ENCODE measurements at regions not wholly inside any gene's neighbourhood (a gene's known extent, or its start where the extent isn't known, plus 50 kb on each side); places are given as distances from the start of the nearest gene placed in this dataset.
"Not testable (repeated sequence)": the region's sequence is repeated elsewhere in the genome, so short reads cannot be mapped to it uniquely, and the experiment has no call there.

DNA sequence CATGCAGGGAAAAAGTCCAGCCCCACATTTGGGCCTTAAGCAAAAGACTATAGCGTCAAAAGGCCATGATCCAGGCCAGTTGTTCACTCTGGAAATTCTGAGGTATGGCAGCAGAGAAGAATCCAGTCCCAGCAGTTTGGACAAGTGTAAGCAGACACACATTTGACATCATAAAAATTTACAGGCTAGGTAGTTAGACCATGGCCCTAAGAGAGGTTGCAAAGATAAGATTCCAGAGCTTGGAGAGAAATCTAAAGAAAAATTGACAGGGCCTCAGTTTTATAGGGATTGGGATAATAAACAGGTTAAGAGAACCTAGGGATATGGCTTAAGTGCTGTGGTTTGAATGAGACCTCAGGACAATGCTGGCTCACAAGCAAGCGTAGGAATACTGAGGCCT is 884.4 kb upstream of the SORCS1 start:
- H3K4me3 ChIP-seq (ENCODE audit: low read depth, low read length), result no peak overlapping the region
- TF ChIP-seq, protein P1, sequence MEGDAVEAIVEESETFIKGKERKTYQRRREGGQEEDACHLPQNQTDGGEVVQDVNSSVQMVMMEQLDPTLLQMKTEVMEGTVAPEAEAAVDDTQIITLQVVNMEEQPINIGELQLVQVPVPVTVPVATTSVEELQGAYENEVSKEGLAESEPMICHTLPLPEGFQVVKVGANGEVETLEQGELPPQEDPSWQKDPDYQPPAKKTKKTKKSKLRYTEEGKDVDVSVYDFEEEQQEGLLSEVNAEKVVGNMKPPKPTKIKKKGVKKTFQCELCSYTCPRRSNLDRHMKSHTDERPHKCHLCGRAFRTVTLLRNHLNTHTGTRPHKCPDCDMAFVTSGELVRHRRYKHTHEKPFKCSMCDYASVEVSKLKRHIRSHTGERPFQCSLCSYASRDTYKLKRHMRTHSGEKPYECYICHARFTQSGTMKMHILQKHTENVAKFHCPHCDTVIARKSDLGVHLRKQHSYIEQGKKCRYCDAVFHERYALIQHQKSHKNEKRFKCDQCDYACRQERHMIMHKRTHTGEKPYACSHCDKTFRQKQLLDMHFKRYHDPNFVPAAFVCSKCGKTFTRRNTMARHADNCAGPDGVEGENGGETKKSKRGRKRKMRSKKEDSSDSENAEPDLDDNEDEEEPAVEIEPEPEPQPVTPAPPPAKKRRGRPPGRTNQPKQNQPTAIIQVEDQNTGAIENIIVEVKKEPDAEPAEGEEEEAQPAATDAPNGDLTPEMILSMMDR (IDR thresholded peaks at IDR 0.05; ENCODE audit: borderline replicate concordance, insufficient read depth, low read depth, low read length), result no peak

DNA sequence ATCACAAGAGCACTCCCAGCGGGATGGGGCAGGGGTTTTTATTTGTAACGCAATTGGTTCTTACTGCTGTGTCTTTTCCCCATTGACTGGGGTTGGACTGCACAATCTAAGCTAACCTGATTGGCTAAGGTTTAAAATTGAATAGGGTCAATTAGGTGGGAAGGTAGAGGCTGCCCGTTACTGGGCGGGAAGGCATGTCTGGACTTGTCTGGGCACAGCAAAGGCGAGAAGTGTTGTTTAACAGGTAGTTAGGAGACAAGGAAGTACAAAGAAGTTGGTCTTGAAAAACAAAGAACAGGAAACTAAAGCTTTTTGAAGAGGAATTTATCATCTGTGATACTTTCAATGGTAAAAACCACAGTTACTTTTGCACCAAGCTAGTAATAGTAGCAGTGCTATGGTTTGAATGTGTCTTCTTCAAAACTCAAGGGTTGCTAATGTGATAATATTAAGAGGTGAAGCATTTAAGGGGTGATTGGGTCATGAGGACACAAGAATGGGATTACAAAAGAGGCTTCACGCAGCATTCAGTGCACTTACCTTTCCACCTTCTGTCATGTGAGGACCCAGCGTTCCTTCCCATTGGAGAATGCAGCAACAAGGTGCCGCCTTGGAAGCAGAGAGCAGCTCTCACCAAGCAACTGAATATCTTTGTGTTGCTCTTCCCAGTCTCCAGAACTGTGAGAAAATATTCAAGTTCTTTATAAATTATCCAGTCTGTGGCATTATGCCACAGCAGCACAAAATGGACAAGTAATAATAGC is 875.5 kb upstream of the SORCS1 start:
- TF ChIP-seq, protein P1 (IDR thresholded peaks at IDR 0.05; ENCODE audit: borderline replicate concordance, insufficient read depth, low read depth, low read length), result no peak
- H3K4me3 ChIP-seq (ENCODE audit: low read depth, low read length), result no peak overlapping the region

DNA sequence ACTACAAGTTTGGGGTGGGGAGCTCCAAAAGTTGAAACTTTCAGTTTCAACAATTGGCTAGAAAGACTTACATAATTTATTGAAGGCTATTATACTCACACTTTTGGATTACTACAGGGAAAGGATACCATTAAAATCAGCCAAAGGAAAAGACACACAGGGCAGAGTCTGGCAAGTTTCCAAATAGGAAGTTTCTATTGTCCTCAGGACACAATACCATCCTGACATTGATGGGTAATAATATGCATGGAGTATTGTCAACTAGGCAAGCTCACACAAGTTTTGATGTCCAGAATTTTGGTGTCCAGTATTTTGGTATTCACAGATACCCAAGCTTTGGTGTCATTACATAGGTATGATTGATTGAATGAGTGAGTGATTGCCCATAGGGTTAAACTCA is 872.6 kb upstream of the SORCS1 start:
- H3K4me3 ChIP-seq (ENCODE audit: low read depth, low read length), result no peak overlapping the region

DNA sequence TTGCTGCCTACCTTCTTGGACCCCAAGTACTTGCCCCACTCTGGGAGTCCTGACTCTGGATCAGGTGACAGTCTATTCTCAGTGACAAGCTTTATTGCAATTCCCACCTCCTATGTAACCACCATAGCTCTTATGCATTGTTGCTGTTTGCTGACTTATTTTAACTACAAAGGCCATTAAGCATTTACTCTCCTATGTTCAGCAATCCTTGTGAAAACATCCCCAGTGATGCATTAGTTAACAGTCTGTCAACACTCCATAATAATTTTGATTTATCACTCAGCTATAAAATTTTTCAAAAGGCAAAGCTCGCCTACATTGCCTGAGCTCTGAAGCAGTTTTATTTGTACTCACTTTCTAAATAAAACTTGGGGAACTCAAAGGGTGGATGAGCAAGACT is 871.8 kb upstream of the SORCS1 start:
- H3K4me3 ChIP-seq (ENCODE audit: low read depth, low read length), result no peak overlapping the region
- TF ChIP-seq, protein P1 (IDR thresholded peaks at IDR 0.05; ENCODE audit: borderline replicate concordance, insufficient read depth, low read depth, low read length), result no peak

More for the DNA sequence above, 872.6 kb upstream of the SORCS1 start:
- TF ChIP-seq, protein P1 (IDR thresholded peaks at IDR 0.05; ENCODE audit: borderline replicate concordance, insufficient read depth, low read depth, low read length), result no peak

DNA sequence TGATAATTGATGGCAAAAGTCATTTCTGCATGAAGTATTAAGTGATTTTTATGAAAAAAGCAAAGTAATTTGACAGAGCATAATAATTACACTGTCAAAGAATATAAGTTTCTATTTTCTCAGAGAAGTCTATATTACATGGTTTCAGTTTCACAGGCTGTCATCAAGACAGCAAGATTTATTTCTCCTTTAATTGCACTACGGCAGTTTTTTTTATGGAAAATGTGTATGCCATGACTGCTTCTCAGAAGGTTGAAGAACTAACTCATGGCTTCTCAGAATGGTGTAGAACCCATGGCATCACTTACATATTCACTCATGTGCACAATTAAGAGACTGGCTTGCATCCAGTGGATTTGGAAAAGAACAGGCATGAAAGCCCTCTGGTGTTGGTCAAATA is 870.3 kb upstream of the SORCS1 start:
- TF ChIP-seq, protein P1 (IDR thresholded peaks at IDR 0.05; ENCODE audit: borderline replicate concordance, insufficient read depth, low read depth, low read length), result no peak
- H3K4me3 ChIP-seq (ENCODE audit: low read depth, low read length), result no peak overlapping the region

DNA sequence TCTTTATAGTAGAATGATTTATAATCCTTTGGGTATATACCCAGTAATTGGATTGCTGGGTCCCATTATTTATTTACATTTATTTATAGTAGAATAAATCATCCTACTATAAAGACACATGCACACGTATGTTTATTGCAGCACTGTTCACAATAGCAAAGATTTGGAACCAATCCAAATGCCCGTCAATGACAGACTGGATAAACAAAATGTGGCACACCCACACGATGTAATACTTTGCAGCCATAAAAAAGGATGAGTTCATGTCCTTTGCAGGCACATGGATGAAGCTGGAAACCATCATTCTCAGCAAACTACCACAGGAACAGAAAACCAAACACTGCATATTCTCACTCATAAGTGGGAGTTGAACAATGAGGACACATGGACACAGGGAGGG is 869.0 kb upstream of the SORCS1 start:
- not testable (repeated sequence) for H3K4me3 ChIP-seq (ENCODE audit: low read depth, low read length)

DNA sequence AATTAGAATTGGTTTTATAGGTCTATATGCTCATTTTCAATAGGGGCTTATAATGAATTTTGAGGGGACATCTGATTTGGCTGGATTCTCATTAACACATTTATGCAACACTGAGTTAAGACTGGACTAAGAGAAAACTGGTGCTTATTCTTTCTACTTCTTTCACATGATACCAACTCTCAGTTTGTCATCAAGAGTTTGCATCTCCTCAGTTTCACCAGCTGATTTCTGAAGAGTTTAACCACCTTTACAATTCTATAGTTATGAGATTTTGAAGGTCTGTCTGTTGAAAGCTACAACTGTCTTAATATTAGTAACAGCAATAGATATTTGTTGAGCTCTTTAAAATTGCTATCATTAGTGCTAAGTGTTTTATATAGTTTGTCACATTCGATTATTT is 867.0 kb upstream of the SORCS1 start:
- no peak overlapping the region for H3K4me3 ChIP-seq (ENCODE audit: low read depth, low read length)
- TF ChIP-seq, protein P1 (IDR thresholded peaks at IDR 0.05; ENCODE audit: borderline replicate concordance, insufficient read depth, low read depth, low read length), result no peak

DNA sequence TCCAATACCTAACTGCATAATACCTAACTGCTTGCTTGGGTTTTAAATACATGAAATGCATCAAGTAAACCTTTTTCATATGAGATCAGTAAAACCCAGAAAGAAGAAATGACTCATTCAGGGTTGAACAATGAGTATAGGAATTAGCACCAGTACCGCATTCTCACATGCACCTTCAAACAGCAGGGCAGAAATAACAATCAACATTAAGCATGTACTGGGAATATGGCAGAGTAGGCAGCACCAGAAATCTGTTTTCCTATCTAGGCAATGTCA is 850.3 kb upstream of the SORCS1 start:
- H3K4me3 ChIP-seq (ENCODE audit: low read depth, low read length), result no peak overlapping the region
- TF ChIP-seq, protein P1 (IDR thresholded peaks at IDR 0.05; ENCODE audit: borderline replicate concordance, insufficient read depth, low read depth, low read length), result no peak
